K562 (cell line): ENCODE measurements at regions not wholly inside any gene's neighbourhood (a gene's known extent, or its start where the extent isn't known, plus 50 kb on each side); places are given as distances from the start of the nearest gene placed in this dataset.

ENCODE experiments used
- ATAC-seq: fragments of 200-7000 bp; cut with Tn5 transposase; 3 replicates; pipeline ENCODE4 v1.9.1; 2020; ENCODE audit warnings: moderate library complexity
- BruUV-seq: library from RNA; stranded (reverse); fragments of 400-500 nt; replicated peaks from 2 replicates; lab custom pipeline; 2021; lab: Mats Ljungman, UMichigan
- CTCF ChIA-PET: fragments of 300-600 bp; formaldehyde crosslinking; extraction: SDS; loops from one replicate; lab custom pipeline; 2021; ENCODE audit warnings: low intra/inter-chr PET ratio; lab: Yijun Ruan, JAX
- POLR2A ChIA-PET: fragments of 300-600, 350-650 bp; sonication (Branson Sonifier 250); formaldehyde crosslinking; extraction: SDS; loops from one replicate; lab custom pipeline; 2021; ENCODE audit warnings: antibody characterized with exemption, inconsistent platforms; lab: Yijun Ruan, JAX
- DNase-seq, 4 experiments: peaks; one replicate each; pipeline versions ENCODE4 v3.0.0 to v3.0.0-alpha.2; 2011 to 2018; ENCODE audit warnings: low spot score in 3 of 4, mixed read lengths in 3 of 4; ENCODE audit errors: extremely low read depth in 1 of 4
- FAIRE-seq: peaks from 2 replicates; lab custom pipeline; 2011; peaks lifted over from hg19 to GRCh38; lab: Jason Lieb, UNC
- H2AFZ ChIP-seq: 2 replicates; pipeline ENCODE4 v1.6.0; 2011; ENCODE audit warnings: low read depth, low read length, control low read depth, inconsistent platforms
- H3K27ac ChIP-seq: fragments of 200-600 bp; 3 replicates; pipeline ENCODE4 v1.8.0; 2011; ENCODE audit warnings: low read depth, mild to moderate bottlenecking, control low read depth, inconsistent platforms, low read length, moderate library complexity, mixed read lengths; ENCODE audit errors: extremely low read depth
- H3K27me3 ChIP-seq, 2 experiments: fragments of 300-600 bp in 1 of 2; 2 replicates in 1 of 2; 3 replicates in 1 of 2; pipeline versions ENCODE4 v1.6.0 to v1.8.0; 2011; ENCODE audit warnings: inconsistent platforms in 2 of 2, low read length in 2 of 2, mild to moderate bottlenecking in 1 of 2, mixed read lengths in 1 of 2, moderate library complexity in 1 of 2; ENCODE audit not compliant: control insufficient read depth in 2 of 2, insufficient read depth in 2 of 2
- H3K36me3 ChIP-seq: fragments of 300-600 bp; 3 replicates; pipeline ENCODE4 v1.8.0; 2011; ENCODE audit warnings: mild to moderate bottlenecking, low read length, inconsistent platforms; ENCODE audit not compliant: control insufficient read depth, insufficient read depth
- H3K4me1 ChIP-seq, 2 experiments: fragments of 200-600 bp in 1 of 2; replicated peaks in 1 of 2; 2 replicates in 1 of 2; 3 replicates in 1 of 2; pipeline versions ENCODE4 v1.5.1 to v1.8.0; 2011; ENCODE audit warnings: inconsistent platforms in 2 of 2, low read length in 2 of 2, mild to moderate bottlenecking in 1 of 2, mixed read lengths in 1 of 2, moderate library complexity in 1 of 2; ENCODE audit not compliant: control insufficient read depth in 2 of 2, insufficient read depth in 2 of 2
- H3K4me2 ChIP-seq: 2 replicates; pipeline ENCODE4 v1.6.1; 2011; ENCODE audit warnings: low read length, control low read depth, inconsistent platforms, mixed read lengths; ENCODE audit not compliant: insufficient read depth
- H3K4me3 ChIP-seq: fragments of 200-600 bp; sonication (generic), shearing (Covaris generic); 2 replicates; pipeline ENCODE4 v1.5.1; 2016; ENCODE audit warnings: control low read depth, inconsistent platforms
- H3K79me2 ChIP-seq: fragments of 200-600 bp; 3 replicates; pipeline ENCODE4 v1.8.0; 2011; ENCODE audit warnings: low read length, inconsistent platforms; ENCODE audit not compliant: control insufficient read depth, insufficient read depth
- H3K9ac ChIP-seq, 2 experiments: 2 replicates each; pipeline versions ENCODE4 v1.6.0 to v1.6.1; 2011; ENCODE audit warnings: low read depth in 2 of 2, low read length in 2 of 2, control low read depth in 1 of 2, inconsistent platforms in 1 of 2, mild to moderate bottlenecking in 1 of 2, mixed read lengths in 1 of 2; ENCODE audit not compliant: insufficient read depth in 1 of 2
- H3K9me1 ChIP-seq: one replicate; pipeline ENCODE4 v1.6.0; 2011; ENCODE audit warnings: inconsistent platforms, mild to moderate bottlenecking, low read length, moderate library complexity; ENCODE audit not compliant: control insufficient read depth, insufficient read depth
- H3K9me3 ChIP-seq: replicated peaks from 2 replicates; pipeline ENCODE4 v1.5.1; 2011; ENCODE audit warnings: low read depth, low read length, inconsistent platforms; ENCODE audit not compliant: control insufficient read depth, insufficient read depth
- H4K20me1 ChIP-seq: replicated peaks from 2 replicates; pipeline ENCODE4 v1.6.1; 2011; ENCODE audit warnings: low read length, inconsistent platforms, mixed read lengths; ENCODE audit not compliant: control insufficient read depth, insufficient read depth
- IFI16 ChIP-seq: fragments of 250-450 bp; sonication (Bioruptor Pico); IDR thresholded peaks from 2 replicates; pipeline ENCODE4 v2.1.2; 2022; ENCODE audit warnings: mild to moderate bottlenecking, inconsistent platforms
- MBD1 ChIP-seq: fragments of 250-450 bp; sonication (Bioruptor Pico); IDR thresholded peaks from 2 replicates; pipeline ENCODE4 v1.8.0; 2022; ENCODE audit warnings: inconsistent platforms
- MLX ChIP-seq, 2 experiments: fragments of 450-650 bp in 1 of 2; sonication (generic) in 1 of 2; formaldehyde crosslinking; conservative IDR thresholded peaks; 2 replicates each; pipeline versions ENCODE4 v1.4.0 to v1.8.1; 2020 to 2022; ENCODE audit warnings: mild to moderate bottlenecking in 1 of 2, missing genetic modification reagents in 1 of 2
- PTRF ChIP-seq: fragments of 450-650 bp; IDR thresholded peaks from 2 replicates; pipeline ENCODE4 v1.6.1; 2016; ENCODE audit warnings: mild to moderate bottlenecking, missing genetic modification characterization, missing compliant biosample characterization
- RBBP5 ChIP-seq: fragments of 200-600 bp; sonication (generic); IDR thresholded peaks from 2 replicates; pipeline ENCODE4 v1.6.1; 2012; ENCODE audit warnings: borderline replicate concordance, mild to moderate bottlenecking, low read length, control low read depth, inconsistent platforms; ENCODE audit not compliant: insufficient read depth, poor library complexity, severe bottlenecking
- TAF7 ChIP-seq: fragments of 450-650 bp; IDR thresholded peaks from 2 replicates; pipeline ENCODE4 v1.6.1; 2016; ENCODE audit warnings: missing genetic modification characterization, missing compliant biosample characterization
- ZNF124 ChIP-seq: sonication (generic); formaldehyde crosslinking; IDR thresholded peaks from 2 replicates; pipeline ENCODE4 v1.8.1; 2022; ENCODE audit warnings: missing genetic modification reagents
- WGBS: fragments of 100-300 bp; shearing (Covaris generic); methylation state at CpG from one replicate; pipeline ENCODE4 v1.1.6; 2016; ENCODE audit warnings: low coverage, mixed read lengths; ENCODE audit not compliant: insufficient coverage; ENCODE audit errors: missing lambda C conversion rate; 5-methylcytosine and 5-hydroxymethylcytosine counted together
- in situ Hi-C: fragments of 300-500 bp; cut with MboI; formaldehyde crosslinking; loops from 4 replicates; pipeline ENCODE4 v1.15.0; 2018; ENCODE audit warnings: inconsistent platforms, mixed read lengths
- intact Hi-C: fragments of 100-400 bp; cut with micrococcal nuclease; formaldehyde crosslinking; loops from 2 replicates; pipeline ENCODE4 v1.14.2; 2022

DNA sequence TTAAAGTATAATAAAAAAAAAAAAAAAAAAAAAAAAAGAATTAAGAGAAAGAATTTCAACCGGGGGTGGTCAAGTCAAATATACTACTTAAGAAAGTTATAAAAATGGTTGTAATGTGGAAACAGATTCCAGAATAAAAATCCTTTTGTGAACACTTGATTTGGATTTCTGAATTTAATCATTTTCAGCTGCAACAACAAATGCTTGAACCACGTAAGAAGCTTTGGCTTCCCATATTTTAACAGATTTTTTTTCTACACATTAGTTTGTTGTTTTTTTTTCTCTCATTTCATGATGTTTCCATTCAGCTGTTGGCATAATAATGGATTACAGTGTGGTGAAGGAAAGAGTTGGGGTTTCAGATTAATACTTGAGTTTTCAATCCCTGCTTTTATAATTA is 137.3 kb upstream of the AGR3 start:
- no peaks in the 10 kb centered on the region for H3K27me3 ChIP-seq
- FAIRE-seq = no peak
- BruUV-seq = no TSS peak
- no peaks in the 10 kb centered on the region for H3K79me2 ChIP-seq
- H3K9ac ChIP-seq = no peak overlapping the region
- no peak overlapping the region for H3K4me2 ChIP-seq
- no peak for ATAC-seq
- H3K9me3 ChIP-seq = no peaks in the 10 kb centered on the region
- no peak for DNase-seq
- H3K9me1 ChIP-seq = no peaks in the 10 kb centered on the region
- H3K4me1 ChIP-seq = no peaks in the 10 kb centered on the region
- no peaks in the 10 kb centered on the region for H3K36me3 ChIP-seq
- no peak overlapping the region for H3K27ac ChIP-seq
- no peak for TF ChIP-seq TAF7 (tag)
- no peak for TF ChIP-seq MLX (CRISPR knock-in tag; conservative IDR thresholded peaks at IDR 0.05)
- no peak for TF ChIP-seq ZNF124 (CRISPR knock-in tag)
- TF ChIP-seq RBBP5 = no peak
- no peak for TF ChIP-seq MBD1
- TF ChIP-seq PTRF (tag) = no peak
- TF ChIP-seq IFI16 = no peak
- ChIA-PET CTCF (no interaction called here), POLR2A (no interaction called here)
- intact Hi-C loops = no loop called here
- in situ Hi-C loops = no loop called here
- H2AFZ ChIP-seq = no peak overlapping the region
- no peaks in the 10 kb centered on the region for H4K20me1 ChIP-seq
- 35% methylated on average over 2 of the region's 2 CpGs for WGBS
- H3K4me3 ChIP-seq = no peak overlapping the region
